ENCODE measurements at regions not wholly inside any gene's neighbourhood (a gene's known extent, or its start where the extent isn't known, plus 50 kb on each side); places are given as distances from the start of the nearest gene placed in this dataset.

DNA sequence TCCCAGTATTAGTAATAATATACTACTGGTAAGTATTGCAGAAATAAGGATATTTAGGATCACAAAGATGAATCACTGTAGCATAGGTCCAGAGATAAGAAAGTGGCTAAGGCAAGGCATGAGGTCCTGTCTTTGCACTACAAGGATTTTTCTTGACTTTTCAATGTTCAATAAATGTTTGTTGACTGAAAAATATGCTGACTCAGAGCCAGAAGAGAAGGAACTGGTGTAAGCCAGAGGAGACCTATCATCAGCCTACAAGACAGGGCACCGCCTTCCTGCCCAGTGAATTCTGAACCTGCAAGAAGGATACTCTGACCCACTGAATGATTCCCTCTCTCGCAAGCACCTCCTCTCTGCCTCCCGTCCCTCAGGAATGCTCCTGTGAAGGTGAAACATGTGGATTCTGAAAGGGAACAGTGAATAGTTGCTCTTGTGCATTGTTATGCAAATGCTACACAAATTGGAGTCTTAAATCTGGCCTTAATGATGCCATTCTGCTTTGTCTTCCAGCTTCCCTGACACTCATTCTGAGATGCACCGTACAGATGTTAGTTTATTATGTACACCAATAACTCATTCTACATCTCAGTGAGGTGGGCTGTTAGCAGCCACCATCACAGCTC lies 540.0 kb downstream of the OMA1 start:
- TF ChIP-seq, protein P1, sequence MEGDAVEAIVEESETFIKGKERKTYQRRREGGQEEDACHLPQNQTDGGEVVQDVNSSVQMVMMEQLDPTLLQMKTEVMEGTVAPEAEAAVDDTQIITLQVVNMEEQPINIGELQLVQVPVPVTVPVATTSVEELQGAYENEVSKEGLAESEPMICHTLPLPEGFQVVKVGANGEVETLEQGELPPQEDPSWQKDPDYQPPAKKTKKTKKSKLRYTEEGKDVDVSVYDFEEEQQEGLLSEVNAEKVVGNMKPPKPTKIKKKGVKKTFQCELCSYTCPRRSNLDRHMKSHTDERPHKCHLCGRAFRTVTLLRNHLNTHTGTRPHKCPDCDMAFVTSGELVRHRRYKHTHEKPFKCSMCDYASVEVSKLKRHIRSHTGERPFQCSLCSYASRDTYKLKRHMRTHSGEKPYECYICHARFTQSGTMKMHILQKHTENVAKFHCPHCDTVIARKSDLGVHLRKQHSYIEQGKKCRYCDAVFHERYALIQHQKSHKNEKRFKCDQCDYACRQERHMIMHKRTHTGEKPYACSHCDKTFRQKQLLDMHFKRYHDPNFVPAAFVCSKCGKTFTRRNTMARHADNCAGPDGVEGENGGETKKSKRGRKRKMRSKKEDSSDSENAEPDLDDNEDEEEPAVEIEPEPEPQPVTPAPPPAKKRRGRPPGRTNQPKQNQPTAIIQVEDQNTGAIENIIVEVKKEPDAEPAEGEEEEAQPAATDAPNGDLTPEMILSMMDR (IDR thresholded peaks at IDR 0.05 in 4 of 5, conservative IDR thresholded peaks at IDR 0.05 in 1 of 5), result no peak
- TF ChIP-seq POLR2A (IDR thresholded peaks at IDR 0.05), result no peak
